ENCODE measurements at regions not wholly inside any gene's neighbourhood (a gene's known extent, or its start where the extent isn't known, plus 50 kb on each side); places are given as distances from the start of the nearest gene placed in this dataset.

DNA sequence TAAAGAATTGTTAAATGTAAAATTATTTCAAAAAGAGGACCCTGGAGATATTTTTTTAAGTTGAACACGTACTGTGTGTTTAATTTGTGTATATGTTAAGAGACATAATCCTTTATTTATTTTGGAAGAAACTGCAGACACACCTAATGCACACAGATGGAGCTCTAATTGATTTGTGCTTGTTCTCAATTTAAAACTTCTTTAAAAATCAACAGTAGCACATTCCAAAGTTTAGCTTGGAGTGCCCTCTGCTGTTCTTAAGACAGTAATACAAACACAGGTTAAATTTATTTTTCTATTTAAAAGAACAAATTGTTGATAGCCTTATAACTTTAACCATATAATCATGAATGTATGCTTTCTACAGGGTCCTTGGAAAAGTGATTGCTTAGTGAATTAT is 277.6 kb upstream of the ADAMTS16 start:
- FAIRE-seq: no peak

- no peak for FAIRE-seq
These were observed 273.9 kb upstream of the ADAMTS16 start for GRCh38 chr5:4866131-4866659.

DNA sequence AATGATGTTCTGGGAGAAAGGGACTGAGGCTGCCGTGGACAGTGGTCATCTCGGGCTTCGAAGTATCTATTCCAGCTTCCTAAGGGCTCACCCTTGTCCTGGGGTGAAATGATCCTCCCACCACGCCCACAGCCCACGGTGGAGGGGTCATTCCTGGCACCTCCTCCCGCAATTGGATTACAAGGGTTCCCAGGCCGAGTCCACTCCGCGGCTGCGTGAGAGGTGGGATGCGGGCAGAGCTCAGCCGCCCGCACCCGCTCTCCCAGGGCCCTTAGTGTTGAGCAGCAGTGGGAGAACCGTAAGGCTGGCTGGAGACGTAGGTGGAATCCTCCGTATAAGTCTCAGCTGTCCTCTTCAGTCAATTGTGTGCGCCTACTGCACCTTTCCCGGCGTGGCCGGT is 273.3 kb upstream of the ADAMTS16 start:
- FAIRE-seq: no peak

- FAIRE-seq: no peak
These were observed 271.9 kb upstream of the ADAMTS16 start for GRCh38 chr5:4868140-4868735.

DNA sequence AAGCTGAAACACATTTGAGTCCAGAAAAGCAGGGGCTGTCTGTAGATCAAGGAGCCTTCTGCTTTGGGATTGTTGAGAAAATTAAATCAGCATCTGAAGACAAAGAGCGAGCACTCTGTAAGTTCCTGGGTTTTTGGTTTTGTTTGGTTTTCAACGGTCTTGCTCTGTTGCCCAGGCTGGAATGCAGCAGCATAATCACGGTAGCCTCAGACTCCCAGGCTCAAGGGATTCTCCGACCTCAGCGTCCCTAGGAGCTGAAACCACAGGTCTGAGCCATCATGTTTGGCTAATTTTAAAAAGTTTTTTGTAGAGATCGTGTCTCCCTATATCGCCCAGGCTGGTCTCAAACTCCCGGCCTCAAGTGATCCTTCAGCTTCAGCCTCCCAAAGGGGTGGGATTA is 266.5 kb upstream of the ADAMTS16 start:
- no peak for FAIRE-seq

GRCh38 chr5:4874097-4874496 is 266.0 kb upstream of the ADAMTS16 start:
- no peak for FAIRE-seq

DNA sequence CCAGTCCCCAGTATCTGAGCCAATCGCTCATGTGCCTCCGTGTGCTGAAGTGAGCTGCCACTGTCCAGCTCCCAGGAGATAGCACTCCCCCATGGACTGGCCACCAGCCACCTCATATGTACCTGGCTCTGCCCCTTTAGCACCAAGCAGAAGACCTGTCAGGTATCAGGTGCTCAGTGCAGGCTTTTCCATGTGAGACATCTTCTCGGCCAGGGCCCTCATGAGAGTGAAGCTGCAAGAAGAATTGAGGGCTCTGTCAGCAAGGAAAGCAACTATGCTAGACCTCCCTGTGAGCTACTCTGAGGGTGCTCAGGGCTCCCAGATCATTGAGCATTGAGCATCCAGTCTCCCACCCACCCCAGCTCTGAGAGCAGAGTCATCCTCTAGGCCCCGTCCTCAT is 264.2 kb upstream of the ADAMTS16 start:
- FAIRE-seq: no peak

- no peak for FAIRE-seq
These were observed 263.3 kb upstream of the ADAMTS16 start for GRCh38 chr5:4876804-4877203.

- no peak for FAIRE-seq
These were observed 262.6 kb upstream of the ADAMTS16 start for GRCh38 chr5:4877579-4877978.

DNA sequence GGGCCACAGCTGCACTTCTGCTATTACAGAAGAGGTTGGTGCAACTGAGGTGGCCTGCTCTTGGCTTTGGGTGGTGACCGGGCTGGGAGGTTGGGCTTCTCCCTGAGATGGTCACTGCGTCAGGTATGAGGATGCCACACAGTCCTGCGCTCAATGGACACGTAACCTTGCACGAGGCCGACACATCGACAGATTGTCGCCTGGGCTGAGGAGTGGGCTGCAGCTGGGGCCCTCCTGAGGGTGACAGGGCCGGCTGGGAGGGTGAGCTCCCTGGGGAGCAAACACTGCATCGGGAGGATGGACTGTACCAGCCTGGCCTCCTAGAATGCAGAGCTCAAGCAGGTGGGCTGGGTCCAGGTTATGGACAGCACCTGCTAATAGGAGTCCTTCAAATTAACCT is 261.1 kb upstream of the ADAMTS16 start:
- FAIRE-seq: no peak

DNA sequence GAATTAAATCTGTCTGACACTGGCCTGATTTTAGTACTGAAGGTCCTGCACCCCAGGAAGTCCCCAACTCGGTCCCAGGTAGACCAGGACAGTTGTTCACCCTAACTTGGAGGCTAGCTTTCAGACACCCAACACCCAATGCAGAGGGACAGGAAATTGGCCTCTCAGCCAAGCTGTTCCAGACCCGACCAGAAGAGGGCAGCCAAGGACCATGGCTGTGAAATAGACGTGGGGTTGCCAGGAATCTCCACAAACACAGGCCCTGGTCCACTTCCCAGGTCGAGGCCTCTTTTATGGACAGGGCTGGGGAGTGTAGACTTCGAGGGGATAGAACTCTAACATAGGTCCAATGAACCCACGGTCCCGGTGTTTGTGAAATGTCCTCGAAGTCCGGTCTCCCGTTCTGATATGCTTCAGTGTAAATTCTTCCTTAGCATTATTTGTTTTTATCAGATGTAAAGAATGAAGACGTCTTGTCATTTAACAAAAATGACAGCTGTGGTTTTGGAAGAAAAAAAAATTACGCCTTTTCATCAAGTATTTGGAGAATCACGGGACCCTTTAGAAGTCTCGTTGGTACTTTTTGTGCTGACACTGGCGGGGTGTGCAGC is 260.3 kb upstream of the ADAMTS16 start:
- FAIRE-seq: no peak

DNA sequence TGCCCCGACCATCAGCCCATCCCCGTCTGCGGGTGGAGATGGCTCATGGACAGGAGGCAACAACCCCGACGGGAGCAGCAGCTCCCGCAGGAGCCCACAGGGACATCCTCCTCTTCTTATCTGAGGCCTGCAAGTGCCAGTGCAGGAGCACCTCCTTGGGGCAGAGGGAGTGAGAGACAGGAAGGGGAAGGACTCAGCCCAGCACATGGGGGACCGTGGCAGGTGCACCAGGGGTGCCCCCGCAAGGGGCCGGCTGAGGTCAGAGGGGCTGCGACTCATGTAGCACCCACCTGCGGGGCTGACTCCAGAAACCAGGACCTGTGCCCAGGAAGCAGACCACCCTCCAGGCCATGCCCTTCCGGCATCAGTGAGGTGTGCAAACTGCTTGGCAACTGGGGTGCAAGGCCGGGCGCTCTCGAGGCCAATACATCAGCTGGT is 259.8 kb upstream of the ADAMTS16 start:
- FAIRE-seq: no peak

GRCh38 chr5:4881366-4882002 is 258.6 kb upstream of the ADAMTS16 start:
- FAIRE-seq: no peak

DNA sequence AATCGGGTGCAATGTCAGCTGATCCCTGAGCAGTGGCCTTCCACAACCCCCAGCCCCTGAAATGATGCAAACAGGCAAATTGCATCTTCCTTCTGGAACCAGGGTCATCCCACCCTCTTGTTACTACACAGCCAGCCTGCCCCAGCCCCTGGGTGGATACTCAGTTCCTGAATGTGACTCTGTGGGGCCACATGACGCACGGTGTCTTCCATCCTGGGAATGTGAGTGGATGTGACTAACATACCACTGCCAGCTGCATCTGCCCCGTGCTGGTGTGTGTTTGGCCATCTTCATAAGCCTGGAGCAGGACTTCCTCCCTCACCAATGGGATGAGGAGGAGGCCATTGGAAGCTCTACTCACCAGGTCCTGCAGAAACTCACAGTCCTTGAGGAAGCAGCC is 257.9 kb upstream of the ADAMTS16 start:
- FAIRE-seq: no peak

DNA sequence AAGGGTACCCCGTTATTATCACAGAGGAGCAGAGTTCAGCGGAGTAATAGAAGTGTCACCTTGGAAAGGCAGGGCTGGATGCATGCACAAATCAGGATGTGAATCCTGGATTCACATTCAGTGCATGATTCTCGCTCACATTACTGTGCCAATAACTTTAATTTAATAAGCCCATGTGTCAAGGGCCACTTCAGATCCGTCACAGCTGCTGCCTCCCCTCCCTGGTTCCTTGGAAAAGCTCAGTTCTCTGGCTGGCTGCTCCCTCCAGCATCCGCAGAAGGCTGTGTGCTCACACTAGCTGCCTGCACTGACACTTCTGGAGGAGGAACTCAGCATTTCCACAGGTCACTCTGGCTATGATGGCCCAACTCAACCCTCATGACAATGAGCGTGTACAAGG is 256.8 kb upstream of the ADAMTS16 start:
- FAIRE-seq: no peak

DNA sequence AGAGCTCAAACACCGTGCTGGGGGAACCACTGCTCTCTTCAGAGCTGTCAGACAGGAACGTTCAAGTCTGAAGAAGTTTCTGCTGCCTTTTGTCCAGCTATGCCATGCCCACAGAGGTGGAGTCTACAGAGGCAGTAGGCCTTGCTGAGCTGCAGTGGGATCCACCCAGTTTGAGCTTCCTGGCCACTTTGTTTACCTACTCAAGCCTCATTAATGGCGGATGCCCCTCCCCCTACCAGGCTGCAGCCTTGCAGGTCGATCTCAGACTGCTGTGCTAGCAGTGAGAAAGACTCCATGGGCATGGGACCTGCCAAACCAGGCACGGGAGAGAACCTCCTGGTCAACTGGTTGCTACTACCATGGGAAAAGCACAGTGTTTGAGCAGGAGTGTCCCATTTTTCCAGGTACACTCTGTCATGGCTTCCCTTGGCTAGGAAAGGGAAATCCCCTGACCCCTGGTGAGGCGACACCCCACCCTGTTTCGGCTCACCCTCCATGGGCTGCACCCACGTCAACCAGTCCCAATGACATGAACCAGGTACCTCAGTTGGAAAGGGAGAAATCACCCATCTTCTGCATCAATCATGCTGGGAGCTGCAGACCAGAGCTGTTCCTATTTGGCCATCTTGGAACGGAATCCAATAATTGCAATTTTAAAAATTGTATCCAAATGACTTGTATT is 246.9 kb upstream of the ADAMTS16 start:
- no peak for FAIRE-seq

DNA sequence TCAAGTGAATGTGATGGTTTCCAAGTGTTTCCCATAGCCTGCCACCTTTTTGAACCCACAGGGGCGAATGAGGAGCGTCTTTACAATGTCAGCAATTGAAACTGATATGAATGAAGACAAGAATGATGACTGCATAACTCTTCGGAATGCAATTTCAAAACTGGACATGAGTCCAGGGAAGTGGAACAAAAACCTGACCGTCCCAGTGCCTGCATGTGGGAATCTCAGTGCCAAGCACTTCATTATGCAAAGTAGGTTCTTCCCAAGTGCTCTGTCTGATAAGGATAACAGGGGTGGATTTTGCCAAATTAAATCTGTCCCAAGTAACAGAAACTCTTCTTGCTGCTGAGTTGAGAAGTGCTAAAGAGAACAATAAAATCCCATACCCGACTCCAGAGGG is 243.8 kb upstream of the ADAMTS16 start:
- FAIRE-seq: no peak

DNA sequence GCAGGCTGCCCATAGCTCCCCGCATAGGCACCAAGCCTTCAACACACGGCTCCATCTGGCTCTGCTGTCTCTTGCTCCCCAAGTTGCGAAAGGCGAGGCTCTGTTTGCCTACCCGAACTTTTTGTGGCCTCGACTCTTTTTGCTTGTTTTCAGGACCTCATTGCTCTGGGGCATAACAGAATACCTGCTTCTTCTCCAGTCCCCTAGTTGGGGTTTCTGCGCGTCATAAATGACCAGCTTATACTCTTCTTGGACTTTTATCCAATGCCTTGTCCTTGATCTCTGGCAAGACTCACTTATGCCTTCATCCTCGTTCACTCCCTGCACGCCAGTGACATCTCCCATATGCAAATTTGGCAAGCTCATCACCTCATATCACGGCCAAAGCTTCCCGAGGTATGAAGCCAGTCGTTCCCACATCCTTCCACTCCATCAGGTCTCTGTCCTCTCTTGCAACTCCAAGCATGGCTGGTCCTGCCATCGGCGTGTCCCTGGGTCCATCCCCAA is 238.8 kb upstream of the ADAMTS16 start:
- FAIRE-seq: no peak

GRCh38 chr5:4901924-4902323 is 238.2 kb upstream of the ADAMTS16 start:
- FAIRE-seq: no peak

DNA sequence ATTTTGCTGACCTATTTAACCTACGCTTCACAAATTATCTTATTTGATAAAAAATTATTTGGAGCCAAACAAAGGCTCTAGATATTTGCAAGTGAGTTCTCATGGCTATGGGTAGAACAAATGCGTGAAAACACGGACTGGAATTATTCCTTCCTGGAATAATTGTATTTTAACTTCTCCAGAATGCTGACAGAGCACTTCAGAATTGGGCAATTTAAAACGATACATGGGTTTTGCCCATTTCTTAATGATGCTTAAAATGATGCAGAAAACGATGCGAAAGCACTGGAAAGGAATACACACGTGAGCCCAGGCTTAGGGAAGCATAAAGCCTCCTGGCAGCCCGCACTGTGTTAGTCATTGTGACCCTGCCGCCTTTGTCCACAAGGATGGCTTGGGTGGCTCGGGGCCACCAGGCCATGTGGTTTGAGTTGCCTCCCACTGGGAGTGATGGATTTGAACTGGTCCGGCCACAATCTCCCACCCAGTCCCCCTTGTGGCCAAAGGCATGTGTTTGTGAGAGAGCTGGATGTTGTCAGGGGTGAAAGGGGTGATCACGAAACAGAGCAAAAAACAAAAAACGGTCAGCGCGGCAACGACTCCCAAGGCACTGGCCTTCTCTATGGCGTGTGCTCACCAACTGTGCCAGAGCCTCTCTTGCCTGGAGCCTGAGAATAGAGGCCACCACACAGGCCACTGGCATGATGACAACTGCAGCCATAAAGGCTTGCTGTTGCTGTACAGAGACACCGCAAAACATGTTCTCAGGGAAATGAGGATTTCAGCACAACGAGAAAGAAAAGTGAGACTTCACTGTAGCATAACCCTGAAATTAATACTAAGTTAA is 234.2 kb upstream of the ADAMTS16 start:
- FAIRE-seq: no peak

- no peak for FAIRE-seq
These were observed 233.3 kb upstream of the ADAMTS16 start for GRCh38 chr5:4906786-4907185.

- no peak for FAIRE-seq
These were observed 232.6 kb upstream of the ADAMTS16 start for GRCh38 chr5:4907571-4907970.

DNA sequence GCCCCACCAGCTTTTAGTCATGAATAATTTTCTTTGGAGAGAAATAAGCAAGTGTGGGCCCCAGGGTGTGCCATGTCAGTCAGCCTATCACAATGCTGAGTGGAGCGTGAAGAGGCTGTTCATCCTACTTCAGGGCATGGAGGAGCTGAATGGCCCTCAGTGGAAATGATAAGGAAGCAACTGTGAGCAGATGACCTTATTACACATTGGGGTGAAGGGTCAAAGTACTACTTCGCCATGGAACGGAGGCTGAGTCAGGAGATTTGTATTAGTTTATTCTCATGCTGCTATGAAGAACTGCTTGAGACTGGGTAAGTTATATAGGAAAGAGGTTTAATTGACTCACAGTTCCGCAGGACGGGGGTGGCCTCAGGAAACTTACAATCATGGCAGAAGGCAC is 231.0 kb upstream of the ADAMTS16 start:
- FAIRE-seq: no peak
